C4-2B (cell line): ENCODE measurements at regions not wholly inside any gene's neighbourhood (a gene's known extent, or its start where the extent isn't known, plus 50 kb on each side); places are given as distances from the start of the nearest gene placed in this dataset.

ENCODE experiments used
- ZFX ChIP-seq: fragments of 450-650 bp; IDR thresholded peaks from 2 replicates; pipeline ENCODE4 v1.6.1; 2017
- TF ChIP-seq, protein P1 (sequence below): fragments of 450-650 bp; conservative IDR thresholded peaks from 2 replicates; pipeline ENCODE4 v1.5.1; 2017; ENCODE audit warnings: mild to moderate bottlenecking

DNA sequence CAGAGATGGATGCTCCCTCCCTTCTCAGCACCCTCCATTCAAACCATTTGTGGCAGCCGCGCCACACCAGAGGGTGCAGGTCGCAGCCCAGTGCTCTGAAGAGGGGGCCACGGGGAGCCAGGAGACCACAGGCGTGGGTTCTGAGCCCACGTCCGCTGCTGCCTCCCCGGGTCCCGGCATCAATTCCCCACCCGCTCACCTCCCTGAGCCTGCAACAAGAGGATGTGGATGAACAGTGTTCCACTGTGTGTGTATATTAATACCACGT lies 120.1 kb upstream of the VSTM2B start:
- TF ChIP-seq, protein P1, sequence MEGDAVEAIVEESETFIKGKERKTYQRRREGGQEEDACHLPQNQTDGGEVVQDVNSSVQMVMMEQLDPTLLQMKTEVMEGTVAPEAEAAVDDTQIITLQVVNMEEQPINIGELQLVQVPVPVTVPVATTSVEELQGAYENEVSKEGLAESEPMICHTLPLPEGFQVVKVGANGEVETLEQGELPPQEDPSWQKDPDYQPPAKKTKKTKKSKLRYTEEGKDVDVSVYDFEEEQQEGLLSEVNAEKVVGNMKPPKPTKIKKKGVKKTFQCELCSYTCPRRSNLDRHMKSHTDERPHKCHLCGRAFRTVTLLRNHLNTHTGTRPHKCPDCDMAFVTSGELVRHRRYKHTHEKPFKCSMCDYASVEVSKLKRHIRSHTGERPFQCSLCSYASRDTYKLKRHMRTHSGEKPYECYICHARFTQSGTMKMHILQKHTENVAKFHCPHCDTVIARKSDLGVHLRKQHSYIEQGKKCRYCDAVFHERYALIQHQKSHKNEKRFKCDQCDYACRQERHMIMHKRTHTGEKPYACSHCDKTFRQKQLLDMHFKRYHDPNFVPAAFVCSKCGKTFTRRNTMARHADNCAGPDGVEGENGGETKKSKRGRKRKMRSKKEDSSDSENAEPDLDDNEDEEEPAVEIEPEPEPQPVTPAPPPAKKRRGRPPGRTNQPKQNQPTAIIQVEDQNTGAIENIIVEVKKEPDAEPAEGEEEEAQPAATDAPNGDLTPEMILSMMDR: no peak
- no peak for TF ChIP-seq ZFX
